ENCODE measurements at regions not wholly inside any gene's neighbourhood (a gene's known extent, or its start where the extent isn't known, plus 50 kb on each side); places are given as distances from the start of the nearest gene placed in this dataset.

DNA sequence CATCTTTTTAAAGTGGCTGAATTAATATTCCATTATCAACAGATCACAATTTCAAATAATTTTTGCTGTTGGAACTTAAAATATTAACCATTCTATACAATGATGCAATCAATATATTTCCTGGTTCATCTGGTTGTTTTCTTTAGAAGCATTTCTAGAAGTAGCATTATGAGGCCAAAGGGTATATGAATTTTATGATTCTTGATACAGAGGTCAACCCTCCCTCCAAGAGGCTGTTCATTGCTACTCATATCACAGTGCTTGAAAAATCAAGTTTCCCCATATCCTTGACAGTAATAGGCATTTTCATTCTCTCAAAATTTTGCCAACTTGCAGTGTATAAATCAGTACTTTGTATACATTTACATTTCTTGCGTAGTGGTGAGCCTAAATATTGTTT, 312.6 kb downstream of the BMPER start:
- H3K4me1 ChIP-seq (ENCODE audit: insufficient read depth, low read length, poor library complexity, severe bottlenecking), result no peaks in the 10 kb centered on the region

DNA sequence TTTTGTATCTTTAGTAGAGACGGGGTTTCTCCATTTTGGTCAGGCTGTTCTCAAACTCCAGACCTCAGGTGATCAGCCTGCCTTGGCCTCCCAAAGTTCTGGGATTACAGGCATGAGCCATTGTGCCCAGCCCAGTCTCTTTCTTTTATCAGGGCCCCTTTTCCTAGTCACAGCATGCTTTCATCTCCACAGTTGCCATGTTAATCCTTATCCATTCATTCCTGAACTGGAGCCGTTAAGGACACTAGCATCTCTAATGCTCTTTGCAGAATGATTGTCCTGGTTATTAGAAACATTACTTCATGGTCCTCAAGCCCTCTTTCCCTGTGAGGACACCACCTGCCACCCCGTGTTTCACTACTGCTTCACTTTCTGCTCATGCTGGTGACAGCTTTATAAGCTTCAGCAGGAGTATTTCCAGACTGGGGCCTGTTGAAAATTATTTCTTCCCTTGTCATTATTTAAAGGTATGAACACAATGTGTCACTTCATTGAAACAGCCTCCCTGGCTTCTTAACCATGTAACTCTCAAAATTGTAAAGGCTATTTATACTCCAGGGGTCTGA, 313.9 kb downstream of the BMPER start:
- Histone ChIP-seq H3K79me2 (ENCODE audit: insufficient read depth, low read length) (no peaks in the 10 kb centered on the region), H3F3A (ENCODE audit: low read depth) (no peaks in the 10 kb centered on the region), H3K9me2 (replicated peaks; ENCODE audit: low read depth, low read length) (no peaks in the 10 kb centered on the region), H4K20me1 (ENCODE audit: insufficient read depth, low read length, poor library complexity, severe bottlenecking) (no peaks in the 10 kb centered on the region), H3K36me3 (ENCODE audit: insufficient read depth, low read length) (no peaks in the 10 kb centered on the region), H3K4me3 (ENCODE audit: low read length, poor library complexity, severe bottlenecking) (no peak overlapping the region), H2AFZ (ENCODE audit: low read length) (no peak overlapping the region), H3K4me1 (ENCODE audit: insufficient read depth, low read length, poor library complexity, severe bottlenecking) (no peaks in the 10 kb centered on the region), H3K9ac (ENCODE audit: low read depth, low read length, poor library complexity, severe bottlenecking) (no peak overlapping the region), H3K27me3 (ENCODE audit: insufficient read depth, low read length, poor library complexity, severe bottlenecking) (no peaks in the 10 kb centered on the region), H3K9me3 (ENCODE audit: insufficient read depth, low read depth, low read length) (no peaks in the 10 kb centered on the region), H3K4me2 (ENCODE audit: low read depth, low read length, poor library complexity, severe bottlenecking) (no peak overlapping the region)
- TF ChIP-seq, protein P1, sequence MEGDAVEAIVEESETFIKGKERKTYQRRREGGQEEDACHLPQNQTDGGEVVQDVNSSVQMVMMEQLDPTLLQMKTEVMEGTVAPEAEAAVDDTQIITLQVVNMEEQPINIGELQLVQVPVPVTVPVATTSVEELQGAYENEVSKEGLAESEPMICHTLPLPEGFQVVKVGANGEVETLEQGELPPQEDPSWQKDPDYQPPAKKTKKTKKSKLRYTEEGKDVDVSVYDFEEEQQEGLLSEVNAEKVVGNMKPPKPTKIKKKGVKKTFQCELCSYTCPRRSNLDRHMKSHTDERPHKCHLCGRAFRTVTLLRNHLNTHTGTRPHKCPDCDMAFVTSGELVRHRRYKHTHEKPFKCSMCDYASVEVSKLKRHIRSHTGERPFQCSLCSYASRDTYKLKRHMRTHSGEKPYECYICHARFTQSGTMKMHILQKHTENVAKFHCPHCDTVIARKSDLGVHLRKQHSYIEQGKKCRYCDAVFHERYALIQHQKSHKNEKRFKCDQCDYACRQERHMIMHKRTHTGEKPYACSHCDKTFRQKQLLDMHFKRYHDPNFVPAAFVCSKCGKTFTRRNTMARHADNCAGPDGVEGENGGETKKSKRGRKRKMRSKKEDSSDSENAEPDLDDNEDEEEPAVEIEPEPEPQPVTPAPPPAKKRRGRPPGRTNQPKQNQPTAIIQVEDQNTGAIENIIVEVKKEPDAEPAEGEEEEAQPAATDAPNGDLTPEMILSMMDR (conservative IDR thresholded peaks at IDR 0.05; ENCODE audit: low read length), result no peak
- TF ChIP-seq EZH2phosphoT487 (IDR thresholded peaks at IDR 0.05; ENCODE audit: borderline replicate concordance), result no peak

More for the DNA sequence above, 312.6 kb downstream of the BMPER start:
- H3K79me2 ChIP-seq (ENCODE audit: insufficient read depth, low read length), result no peaks in the 10 kb centered on the region
- no peaks in the 10 kb centered on the region for H3K9me2 ChIP-seq (replicated peaks; ENCODE audit: low read depth, low read length)
- no peak for TF ChIP-seq EZH2phosphoT487 (IDR thresholded peaks at IDR 0.05; ENCODE audit: borderline replicate concordance)
- TF ChIP-seq, protein P1 (conservative IDR thresholded peaks at IDR 0.05; ENCODE audit: low read length), result no peak
- H3K27me3 ChIP-seq (ENCODE audit: insufficient read depth, low read length, poor library complexity, severe bottlenecking), result no peaks in the 10 kb centered on the region
- H3F3A ChIP-seq (ENCODE audit: low read depth), result no peaks in the 10 kb centered on the region
- H3K4me3 ChIP-seq (ENCODE audit: low read length, poor library complexity, severe bottlenecking), result no peak overlapping the region
- H3K36me3 ChIP-seq (ENCODE audit: insufficient read depth, low read length), result no peaks in the 10 kb centered on the region
- H4K20me1 ChIP-seq (ENCODE audit: insufficient read depth, low read length, poor library complexity, severe bottlenecking), result no peaks in the 10 kb centered on the region
- H3K9ac ChIP-seq (ENCODE audit: low read depth, low read length, poor library complexity, severe bottlenecking), result no peak overlapping the region
- no peaks in the 10 kb centered on the region for H3K9me3 ChIP-seq (ENCODE audit: insufficient read depth, low read depth, low read length)
- H3K4me2 ChIP-seq (ENCODE audit: low read depth, low read length, poor library complexity, severe bottlenecking), result no peak overlapping the region
- H2AFZ ChIP-seq (ENCODE audit: low read length), result no peak overlapping the region

DNA sequence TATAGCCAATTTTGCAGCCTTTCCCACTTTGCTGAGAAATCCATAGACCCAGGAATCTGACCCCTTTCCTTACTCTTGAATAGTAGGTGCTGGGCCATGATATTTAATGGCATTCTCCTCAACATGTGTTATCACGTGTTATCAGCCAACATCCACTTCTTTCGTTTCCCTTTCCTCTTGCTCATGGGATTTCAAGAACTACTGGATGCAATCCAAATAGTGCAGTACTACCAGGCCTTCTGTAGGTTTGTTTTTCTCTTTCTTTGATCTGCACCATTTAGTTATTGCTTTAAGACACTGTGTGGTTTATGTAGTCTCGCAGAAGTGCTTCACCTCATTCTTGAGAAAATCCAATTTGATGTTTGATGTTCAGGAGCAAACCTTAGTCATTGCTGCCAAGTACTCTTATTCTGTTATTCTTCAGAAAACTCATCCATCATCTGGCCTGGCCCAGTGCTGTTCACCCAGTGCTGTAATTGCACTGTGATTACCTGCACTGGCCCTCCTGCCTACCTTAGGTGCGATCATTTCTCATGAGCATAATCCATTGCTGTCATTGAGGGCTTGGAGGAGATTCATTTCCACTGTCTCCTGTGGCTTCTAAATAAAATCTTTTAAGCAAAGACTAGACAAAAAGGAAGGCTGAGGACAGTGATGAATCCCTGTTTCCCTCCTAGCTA, 315.3 kb downstream of the BMPER start:
- Histone ChIP-seq H3K9ac (ENCODE audit: low read depth, low read length, poor library complexity, severe bottlenecking) (no peak overlapping the region), H3K36me3 (ENCODE audit: insufficient read depth, low read length) (no peaks in the 10 kb centered on the region), H3K9me2 (replicated peaks; ENCODE audit: low read depth, low read length) (no peaks in the 10 kb centered on the region), H3K9me3 (ENCODE audit: insufficient read depth, low read depth, low read length) (no peaks in the 10 kb centered on the region), H3K4me3 (ENCODE audit: low read length, poor library complexity, severe bottlenecking) (no peak overlapping the region), H3K4me1 (ENCODE audit: insufficient read depth, low read length, poor library complexity, severe bottlenecking) (no peaks in the 10 kb centered on the region), H4K20me1 (ENCODE audit: insufficient read depth, low read length, poor library complexity, severe bottlenecking) (no peaks in the 10 kb centered on the region), H3K4me2 (ENCODE audit: low read depth, low read length, poor library complexity, severe bottlenecking) (no peak overlapping the region), H3K79me2 (ENCODE audit: insufficient read depth, low read length) (no peaks in the 10 kb centered on the region), H3F3A (ENCODE audit: low read depth) (no peaks in the 10 kb centered on the region), H3K27me3 (ENCODE audit: insufficient read depth, low read length, poor library complexity, severe bottlenecking) (no peaks in the 10 kb centered on the region), H2AFZ (ENCODE audit: low read length) (no peak overlapping the region)
- TF ChIP-seq EZH2phosphoT487 (IDR thresholded peaks at IDR 0.05; ENCODE audit: borderline replicate concordance), result no peak
- TF ChIP-seq, protein P1 (conservative IDR thresholded peaks at IDR 0.05; ENCODE audit: low read length), result no peak

Data from Loucy (cell line).